HG03558 (cell line): ENCODE measurements at regions not wholly inside any gene's neighbourhood (a gene's known extent, or its start where the extent isn't known, plus 50 kb on each side); places are given as distances from the start of the nearest gene placed in this dataset.
"Not testable (repeated sequence)": the region's sequence is repeated elsewhere in the genome, so short reads cannot be mapped to it uniquely, and the experiment has no call there.

ENCODE experiments used
- ATAC-seq: cut with Tn5 transposase; IDR thresholded peaks from one replicate; pipeline ENCODE4 v1.9.1; 2021; ENCODE audit warnings: moderate number of reproducible peaks; ENCODE audit not compliant: unreplicated experiment; ENCODE audit errors: extremely low read depth

DNA sequence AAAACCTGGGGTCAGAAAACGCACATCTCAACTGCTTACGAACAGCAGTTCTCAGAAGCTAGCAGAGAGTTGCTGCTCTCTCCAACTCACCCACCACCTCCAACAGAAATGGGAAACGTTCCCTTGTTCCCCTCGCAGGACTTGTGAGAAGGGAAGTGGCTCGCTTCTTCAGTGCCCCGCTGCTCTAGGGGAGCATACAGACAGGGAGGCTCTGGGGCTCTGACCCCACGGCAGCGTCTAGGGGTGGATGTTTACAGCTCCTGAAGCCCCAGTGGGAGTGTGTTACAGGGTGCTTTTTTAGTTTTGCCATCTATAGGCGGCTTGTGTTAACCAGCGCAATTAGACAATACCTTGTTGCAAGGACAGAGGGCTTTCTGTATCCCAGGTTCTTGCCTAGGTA, 267.7 kb upstream of the ACTBL2 start:
- no peak for ATAC-seq

- ATAC-seq: no peak
Measured at GRCh38 chr5:57749396-57749795, 266.8 kb upstream of the ACTBL2 start.

- ATAC-seq: no peak
Measured at GRCh38 chr5:57745700-57746651, 263.4 kb upstream of the ACTBL2 start.

GRCh38 chr5:57745029-57745428, 262.4 kb upstream of the ACTBL2 start:
- ATAC-seq: no peak

- ATAC-seq: no peak
Measured at GRCh38 chr5:57741336-57741735, 258.7 kb upstream of the ACTBL2 start.

- ATAC-seq: no peak
Measured at GRCh38 chr5:57738787-57739186, 256.2 kb upstream of the ACTBL2 start.

- no peak for ATAC-seq
Measured at GRCh38 chr5:57738301-57738700, 255.7 kb upstream of the ACTBL2 start.

DNA sequence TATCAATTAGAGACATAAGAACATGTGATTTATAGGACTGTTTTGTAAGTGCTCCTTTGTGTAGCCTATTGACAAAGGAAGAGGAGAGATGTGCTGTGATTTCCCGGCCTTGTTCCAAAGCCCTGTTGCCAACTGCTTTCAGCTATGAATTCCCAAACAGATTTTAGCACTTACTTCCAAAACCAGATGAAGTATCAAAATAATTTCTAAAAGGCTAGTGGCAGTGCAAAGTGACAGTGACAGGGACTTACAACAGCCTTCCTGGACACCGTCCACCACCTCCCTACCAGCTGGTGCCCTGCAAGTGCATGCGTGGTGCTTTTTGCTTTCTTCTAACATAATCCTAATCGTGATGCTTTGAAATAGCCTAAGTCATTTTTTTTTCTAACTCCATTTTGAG, 254.1 kb upstream of the ACTBL2 start:
- no peak for ATAC-seq

DNA sequence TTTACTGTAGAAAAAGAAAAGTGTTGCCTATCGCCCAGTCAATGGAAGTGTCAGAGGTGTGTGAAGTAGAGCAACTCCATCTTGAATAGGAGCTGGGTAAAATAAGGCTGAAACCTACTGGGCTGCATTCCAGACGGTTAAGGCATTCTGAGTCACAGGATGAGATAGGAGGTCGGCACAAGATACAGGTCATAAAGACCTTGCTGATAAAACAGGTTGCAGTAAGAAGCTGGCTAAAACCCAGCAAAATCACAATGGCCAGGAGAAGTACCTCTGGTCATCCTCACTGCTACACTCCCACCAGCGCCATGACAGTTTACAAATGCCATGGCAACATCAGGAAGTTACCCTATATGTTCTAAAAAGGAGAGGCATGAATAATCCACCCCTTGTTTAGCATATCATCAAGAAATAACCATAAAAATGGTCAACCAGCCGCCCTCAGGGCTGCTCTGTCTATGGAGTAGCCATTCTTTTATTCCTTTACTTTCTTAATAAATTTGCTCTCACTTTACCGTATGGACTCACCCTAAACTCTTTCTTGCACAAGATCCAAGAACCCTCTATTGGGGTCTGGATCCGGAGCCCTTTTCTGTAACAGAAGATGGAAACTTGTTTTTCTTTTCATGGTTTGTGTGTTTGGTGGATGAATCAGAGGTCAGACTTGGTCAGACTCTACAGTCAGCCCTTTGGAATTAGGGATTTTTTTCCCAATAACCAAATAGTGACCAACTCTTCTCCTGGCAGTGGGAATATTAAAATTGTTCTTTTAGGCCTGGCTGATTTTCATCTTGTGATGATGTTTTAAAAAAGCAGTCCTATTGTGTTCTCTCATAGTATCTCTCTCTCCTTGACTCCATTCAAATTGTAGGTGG, 252.9 kb upstream of the ACTBL2 start:
- ATAC-seq: not testable (repeated sequence)

DNA sequence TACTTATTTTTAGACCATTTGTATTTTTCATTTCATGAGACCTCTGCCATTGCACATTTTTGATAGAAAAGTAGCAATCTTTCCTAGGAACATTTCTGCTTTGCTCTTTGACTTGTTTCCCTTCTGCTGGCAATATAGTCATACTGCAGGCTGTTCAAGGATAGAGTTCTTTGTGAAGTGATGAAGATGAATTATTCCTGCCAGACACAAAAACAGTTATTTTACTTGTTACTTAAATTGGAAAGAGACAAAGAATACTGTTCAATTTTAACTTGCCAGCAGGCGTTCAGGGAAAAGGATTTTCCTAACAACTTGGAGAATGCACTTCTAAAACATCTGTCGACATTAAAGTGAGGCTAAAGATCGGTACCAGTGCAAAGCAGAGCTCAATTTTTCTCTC, 251.7 kb upstream of the ACTBL2 start:
- ATAC-seq: no peak

DNA sequence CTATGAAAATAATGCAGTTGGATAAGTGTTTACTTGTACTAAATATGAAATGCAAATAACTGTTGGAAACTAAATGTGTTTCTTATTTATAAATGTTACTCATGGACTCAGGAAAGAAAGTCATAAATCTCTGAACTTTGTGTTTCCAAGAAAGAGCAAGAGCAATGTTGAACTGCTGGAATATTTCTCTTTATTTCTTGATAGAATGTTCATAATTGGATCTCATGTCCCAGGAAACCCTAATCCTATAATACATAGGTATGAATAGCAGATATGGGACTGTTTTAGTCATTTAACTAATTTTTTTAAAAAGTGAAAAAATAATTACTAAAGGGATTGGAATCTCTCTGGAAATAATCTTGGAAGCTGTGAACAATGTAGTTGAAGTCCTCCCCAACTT, 245.0 kb upstream of the ACTBL2 start:
- no peak for ATAC-seq

GRCh38 chr5:57725658-57726504, 243.3 kb upstream of the ACTBL2 start:
- ATAC-seq: no peak

DNA sequence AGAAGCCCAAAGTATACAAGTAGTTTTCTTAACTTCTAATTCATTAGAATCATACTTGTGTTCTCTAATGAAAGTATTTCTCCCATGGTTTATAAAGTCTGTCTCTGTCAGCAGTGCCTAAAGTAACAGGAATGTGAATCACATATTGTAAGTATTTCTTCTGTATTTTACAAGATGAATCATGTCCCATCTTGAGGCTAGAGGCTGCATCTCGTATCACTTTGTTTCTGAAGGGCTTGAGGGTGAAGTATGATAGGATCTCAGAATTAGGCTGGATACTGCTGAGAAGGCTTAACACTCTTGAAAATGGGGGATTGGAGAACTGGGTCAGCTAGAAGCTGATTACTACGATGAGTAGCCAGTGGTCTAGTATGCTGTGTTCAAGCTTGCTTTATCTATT, 242.2 kb upstream of the ACTBL2 start:
- no peak for ATAC-seq

DNA sequence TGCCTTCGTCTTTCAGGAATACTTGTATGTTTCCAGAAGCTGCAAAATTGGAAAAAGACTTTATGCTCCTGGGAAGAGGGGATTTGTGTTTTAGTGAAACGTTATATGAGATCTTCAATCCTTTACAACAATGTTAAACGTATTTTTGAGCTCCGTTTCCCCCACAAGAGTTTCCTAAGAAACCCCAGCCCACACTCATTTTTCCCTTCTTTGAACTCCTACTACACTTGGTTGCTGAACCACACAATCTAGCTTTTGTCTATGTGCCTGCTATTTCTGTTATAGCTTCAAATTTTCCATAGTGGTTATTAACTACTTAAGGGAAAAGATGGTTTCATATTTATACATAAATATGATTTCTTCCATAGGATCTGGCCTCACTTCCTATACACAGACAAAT, 238.6 kb upstream of the ACTBL2 start:
- ATAC-seq: no peak

GRCh38 chr5:57720656-57721055, 238.0 kb upstream of the ACTBL2 start:
- no peak for ATAC-seq

- ATAC-seq: no peak
Measured at GRCh38 chr5:57719216-57719615, 236.6 kb upstream of the ACTBL2 start.

GRCh38 chr5:57718155-57718554, 235.5 kb upstream of the ACTBL2 start:
- no peak for ATAC-seq

DNA sequence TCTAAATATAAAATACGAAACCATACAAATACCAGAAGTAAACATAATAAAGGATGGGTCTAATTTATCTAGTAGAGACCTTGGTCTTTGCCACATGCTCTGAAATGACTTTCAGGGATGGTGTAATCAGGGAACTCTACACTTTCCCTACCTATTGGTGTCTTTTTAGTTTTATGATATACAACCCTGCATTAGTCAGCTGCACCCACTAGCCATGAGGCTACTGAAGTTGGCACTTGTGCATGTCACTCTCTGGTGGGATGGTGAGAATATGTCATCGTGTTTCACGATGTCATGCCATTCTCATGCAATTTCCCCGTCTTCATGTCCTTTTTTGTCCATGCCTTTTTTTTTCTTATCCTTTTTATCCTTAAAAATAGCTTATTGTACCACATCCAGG, 234.9 kb upstream of the ACTBL2 start:
- ATAC-seq: no peak

GRCh38 chr5:57716661-57717060, 234.1 kb upstream of the ACTBL2 start:
- ATAC-seq: no peak

DNA sequence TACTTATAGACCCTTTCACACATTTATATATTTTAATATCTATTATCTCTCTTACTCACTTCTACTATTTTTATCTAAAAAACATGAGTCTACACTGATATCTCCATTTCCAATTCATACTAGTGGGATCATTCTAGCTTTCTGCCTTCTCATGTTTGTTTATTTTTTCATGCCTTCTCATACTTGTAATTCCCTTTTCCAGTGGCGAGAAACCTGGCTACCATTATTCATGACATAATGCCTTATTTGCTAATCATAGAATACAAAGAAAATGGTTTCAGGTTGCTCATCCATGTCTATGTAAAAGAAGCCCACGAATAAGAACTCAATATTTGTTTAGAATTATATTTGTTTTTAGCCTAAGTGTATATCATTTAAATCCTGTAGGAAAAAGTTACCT, 232.7 kb upstream of the ACTBL2 start:
- ATAC-seq: no peak
